SK-N-SH treated with all-trans-retinoic acid at 6 μM for 48 hours (cell line): ENCODE measurements at regions not wholly inside any gene's neighbourhood (a gene's known extent, or its start where the extent isn't known, plus 50 kb on each side); places are given as distances from the start of the nearest gene placed in this dataset.
"Not testable (repeated sequence)": the region's sequence is repeated elsewhere in the genome, so short reads cannot be mapped to it uniquely, and the experiment has no call there.

ENCODE experiments used
- ZFP3 ChIP-seq: fragments of 250-450 bp; sonication (Bioruptor Pico); IDR thresholded peaks from 2 replicates; pipeline ENCODE4 v1.5.0; 2020; ENCODE audit warnings: mild to moderate bottlenecking, moderate library complexity
- ZFP30 ChIP-seq: fragments of 450-650 bp; formaldehyde crosslinking; IDR thresholded peaks from 2 replicates; pipeline ENCODE4 v1.5.0; 2022; ENCODE audit warnings: mild to moderate bottlenecking, moderate library complexity
- ZNF565 ChIP-seq: fragments of 450-650 bp; formaldehyde crosslinking; conservative IDR thresholded peaks from 2 replicates; pipeline ENCODE4 v1.5.0; 2020; ENCODE audit warnings: low read depth, mild to moderate bottlenecking, moderate library complexity
- TF ChIP-seq, protein P1 (sequence below): fragments of 250-450 bp; sonication (Bioruptor Pico); IDR thresholded peaks from 2 replicates; pipeline ENCODE4 v1.8.0; 2021; ENCODE audit warnings: low read depth, mild to moderate bottlenecking, moderate library complexity, borderline replicate concordance
- TF ChIP-seq, protein P2 (sequence below): fragments of 250-450 bp; sonication (Bioruptor Pico); IDR thresholded peaks from 2 replicates; pipeline ENCODE4 v1.8.0; 2020; ENCODE audit warnings: mild to moderate bottlenecking, moderate library complexity, borderline replicate concordance

DNA sequence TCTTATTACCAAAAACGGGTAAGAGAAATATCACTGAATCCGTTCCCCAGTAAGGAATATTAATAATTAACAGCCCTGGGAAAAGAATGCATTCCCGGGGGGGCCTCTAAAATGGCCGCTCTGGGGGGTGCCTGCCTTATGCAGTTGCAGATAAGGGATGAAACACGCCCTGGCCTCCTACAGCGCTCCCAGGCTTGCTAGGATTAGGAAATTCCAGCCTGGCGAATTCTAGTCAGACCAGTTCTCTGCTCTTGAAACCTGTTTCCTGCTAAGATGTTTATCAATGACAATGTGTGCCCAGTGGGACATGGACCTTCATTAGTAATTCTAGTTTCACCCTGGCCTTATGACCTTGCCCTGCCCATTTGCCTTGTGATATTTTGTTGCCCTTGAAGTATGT lies 76.1 kb upstream of the CRIM1 start:
- TF ChIP-seq ZNF565, ZFP3, ZFP30 (CRISPR knock-in tag): not testable (repeated sequence)
- TF ChIP-seq, protein P1, sequence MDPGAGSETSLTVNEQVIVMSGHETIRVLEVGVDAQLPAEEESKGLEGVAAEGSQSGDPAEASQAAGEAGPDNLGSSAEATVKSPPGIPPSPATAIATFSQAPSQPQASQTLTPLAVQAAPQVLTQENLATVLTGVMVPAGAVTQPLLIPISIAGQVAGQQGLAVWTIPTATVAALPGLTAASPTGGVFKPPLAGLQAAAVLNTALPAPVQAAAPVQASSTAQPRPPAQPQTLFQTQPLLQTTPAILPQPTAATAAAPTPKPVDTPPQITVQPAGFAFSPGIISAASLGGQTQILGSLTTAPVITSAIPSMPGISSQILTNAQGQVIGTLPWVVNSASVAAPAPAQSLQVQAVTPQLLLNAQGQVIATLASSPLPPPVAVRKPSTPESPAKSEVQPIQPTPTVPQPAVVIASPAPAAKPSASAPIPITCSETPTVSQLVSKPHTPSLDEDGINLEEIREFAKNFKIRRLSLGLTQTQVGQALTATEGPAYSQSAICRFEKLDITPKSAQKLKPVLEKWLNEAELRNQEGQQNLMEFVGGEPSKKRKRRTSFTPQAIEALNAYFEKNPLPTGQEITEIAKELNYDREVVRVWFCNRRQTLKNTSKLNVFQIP: not testable (repeated sequence)
- TF ChIP-seq, protein P2, sequence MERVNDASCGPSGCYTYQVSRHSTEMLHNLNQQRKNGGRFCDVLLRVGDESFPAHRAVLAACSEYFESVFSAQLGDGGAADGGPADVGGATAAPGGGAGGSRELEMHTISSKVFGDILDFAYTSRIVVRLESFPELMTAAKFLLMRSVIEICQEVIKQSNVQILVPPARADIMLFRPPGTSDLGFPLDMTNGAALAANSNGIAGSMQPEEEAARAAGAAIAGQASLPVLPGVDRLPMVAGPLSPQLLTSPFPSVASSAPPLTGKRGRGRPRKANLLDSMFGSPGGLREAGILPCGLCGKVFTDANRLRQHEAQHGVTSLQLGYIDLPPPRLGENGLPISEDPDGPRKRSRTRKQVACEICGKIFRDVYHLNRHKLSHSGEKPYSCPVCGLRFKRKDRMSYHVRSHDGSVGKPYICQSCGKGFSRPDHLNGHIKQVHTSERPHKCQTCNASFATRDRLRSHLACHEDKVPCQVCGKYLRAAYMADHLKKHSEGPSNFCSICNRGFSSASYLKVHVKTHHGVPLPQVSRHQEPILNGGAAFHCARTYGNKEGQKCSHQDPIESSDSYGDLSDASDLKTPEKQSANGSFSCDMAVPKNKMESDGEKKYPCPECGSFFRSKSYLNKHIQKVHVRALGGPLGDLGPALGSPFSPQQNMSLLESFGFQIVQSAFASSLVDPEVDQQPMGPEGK (CRISPR knock-in tag): not testable (repeated sequence)
